Frontal cortex (tissue), 3 donors: ENCODE measurements at regions not wholly inside any gene's neighbourhood (a gene's known extent, or its start where the extent isn't known, plus 50 kb on each side); places are given as distances from the start of the nearest gene placed in this dataset.
"Not testable (repeated sequence)": the region's sequence is repeated elsewhere in the genome, so short reads cannot be mapped to it uniquely, and the experiment has no call there.

Experiments
- DNase-seq, 2 donors: peaks; one replicate each; pipeline ENCODE4 v3.0.0; 2012; ENCODE audit warnings: low spot score in 2 of 2
- FAIRE-seq: peaks from 2 replicates; lab custom pipeline; 2012; peaks lifted over from hg19 to GRCh38; lab: Jason Lieb, UNC
- donor health status: control.
- donor health status: control.
- donor health status: control.

- no peak for DNase-seq
- FAIRE-seq: no peak
These were observed 1676.7 kb downstream of the MRPL39 start for GRCh38 chr21:23930565-23930964.

- FAIRE-seq: not testable (repeated sequence)
These were observed 1680.9 kb downstream of the MRPL39 start for GRCh38 chr21:23926430-23926829.

GRCh38 chr21:23921670-23922418 is 1685.4 kb downstream of the MRPL39 start:
- no peak for DNase-seq
- no peak for FAIRE-seq

More at GRCh38 chr21:23926430-23926829, 1680.9 kb downstream of the MRPL39 start:
- not testable (repeated sequence) for DNase-seq

DNA sequence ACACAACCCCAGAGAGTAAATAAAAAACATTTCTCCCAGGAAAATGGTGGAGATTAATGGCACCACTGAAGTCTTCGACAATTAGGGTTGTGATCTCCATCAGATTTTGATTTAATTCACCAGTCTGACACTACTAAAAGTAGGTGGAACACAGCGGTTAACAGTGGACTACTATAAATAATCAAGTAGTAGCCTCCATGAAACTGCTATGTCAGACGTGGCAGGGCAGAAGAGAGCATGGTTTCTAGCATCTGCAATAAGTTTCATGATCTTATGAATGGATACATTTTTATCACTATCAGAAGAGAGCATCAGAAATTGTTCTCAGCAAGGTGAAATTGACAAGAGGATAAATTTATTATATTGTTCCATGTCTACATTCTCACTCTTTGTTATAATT is 1706.6 kb downstream of the MRPL39 start:
- no peak for FAIRE-seq
- no peak for DNase-seq

DNA sequence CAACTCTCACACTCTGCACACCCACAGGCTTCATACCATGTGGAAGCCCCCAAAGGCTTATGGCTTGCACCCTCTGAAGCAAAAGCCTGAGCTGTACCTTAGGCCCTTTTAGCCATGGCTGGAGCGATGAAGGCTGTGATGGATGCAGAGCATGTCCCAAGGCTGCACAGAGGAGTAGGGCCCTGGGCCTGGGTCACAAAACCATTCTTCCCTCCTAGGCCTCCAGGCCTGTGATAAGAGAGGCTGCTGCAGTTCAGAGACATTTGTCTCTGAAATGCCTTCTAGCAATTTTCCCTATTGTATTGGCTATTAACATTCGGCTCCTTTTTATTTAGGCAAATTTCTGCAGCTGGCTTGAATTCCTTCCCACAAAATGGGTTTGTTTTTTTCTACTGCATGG is 1707.7 kb downstream of the MRPL39 start:
- no peak for DNase-seq
- no peak for FAIRE-seq

- DNase-seq (no peak), FAIRE-seq (no peak)
These were observed 1716.6 kb downstream of the MRPL39 start for GRCh38 chr21:23890652-23891051.

DNA sequence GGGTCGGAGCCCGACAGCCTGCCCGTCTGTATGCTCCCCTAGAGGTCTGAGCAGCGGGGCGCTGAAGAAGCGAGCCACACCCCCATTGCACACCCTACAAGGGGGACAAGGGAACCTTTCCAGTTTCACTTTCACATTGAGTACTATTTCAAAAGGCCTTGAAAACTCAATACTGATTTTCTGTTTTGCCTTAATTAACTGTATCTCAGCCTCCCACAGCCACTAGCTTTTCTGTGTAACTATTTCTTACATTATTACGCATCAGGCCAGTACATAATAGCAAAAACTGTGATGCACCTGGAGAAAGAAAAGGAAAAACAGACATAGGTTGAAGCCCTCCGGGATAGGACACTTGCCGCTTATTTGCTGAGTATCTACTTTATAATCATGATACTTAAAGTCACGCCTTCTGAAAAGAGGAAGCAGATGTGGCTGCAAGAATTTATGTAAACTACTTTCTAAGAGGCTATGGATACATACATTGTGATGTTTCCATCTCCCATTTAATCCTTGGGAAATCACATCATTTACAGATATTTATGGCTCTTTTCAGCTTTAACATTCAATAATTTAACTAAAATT is 1719.5 kb downstream of the MRPL39 start:
- no peak for FAIRE-seq
- DNase-seq: no peak

DNA sequence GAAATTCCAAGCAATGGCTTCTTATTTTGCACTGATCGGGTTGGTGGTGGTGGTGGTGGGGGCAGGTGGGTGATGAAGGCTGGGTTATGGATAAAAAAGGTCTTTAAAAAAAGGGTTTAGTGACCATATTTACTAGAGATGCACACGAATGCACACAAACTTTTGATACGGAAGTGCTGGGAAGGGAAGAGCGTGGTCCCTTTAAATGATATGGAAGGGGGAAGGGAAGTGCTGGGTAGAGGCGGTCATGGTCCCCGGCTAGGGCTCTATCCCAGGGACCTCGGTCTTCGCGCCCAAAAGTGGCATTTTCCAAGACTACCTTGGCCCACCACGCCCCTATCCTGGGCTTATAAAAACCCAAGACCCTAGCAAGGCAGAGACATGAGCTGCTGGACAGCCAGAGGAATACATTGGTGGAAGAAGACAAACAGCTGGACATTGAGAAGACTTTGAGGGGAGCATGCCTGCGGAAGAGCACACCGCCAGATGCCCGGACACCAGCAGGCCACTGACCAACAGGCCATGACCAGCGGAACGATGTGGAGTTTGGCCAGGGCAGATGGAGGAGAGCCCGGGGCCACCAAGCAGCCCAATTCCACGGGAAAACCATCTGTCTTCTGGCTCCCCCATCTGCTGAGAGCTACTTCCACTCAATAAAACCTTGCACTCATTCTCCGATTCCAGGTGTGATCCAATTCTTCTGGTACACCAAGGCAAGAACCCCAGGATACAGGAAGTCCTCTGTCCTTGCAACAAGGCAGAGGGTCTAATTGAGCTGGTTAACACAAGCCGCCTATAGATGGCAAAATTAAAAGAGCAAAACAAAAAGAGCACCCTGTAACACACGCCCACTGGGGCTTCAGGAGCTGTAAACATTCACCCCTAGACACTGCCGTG is 1720.2 kb downstream of the MRPL39 start:
- DNase-seq (no peak), FAIRE-seq (no peak)

- DNase-seq: no peak
- FAIRE-seq: peak; percentile 86
These were observed 1725.5 kb downstream of the MRPL39 start for GRCh38 chr21:23881783-23882182.

- FAIRE-seq (no peak), DNase-seq (no peak)
These were observed 1730.2 kb downstream of the MRPL39 start for GRCh38 chr21:23876925-23877558.

- DNase-seq (no peak), FAIRE-seq (no peak)
These were observed 1733.0 kb downstream of the MRPL39 start for GRCh38 chr21:23874271-23874670.

DNA sequence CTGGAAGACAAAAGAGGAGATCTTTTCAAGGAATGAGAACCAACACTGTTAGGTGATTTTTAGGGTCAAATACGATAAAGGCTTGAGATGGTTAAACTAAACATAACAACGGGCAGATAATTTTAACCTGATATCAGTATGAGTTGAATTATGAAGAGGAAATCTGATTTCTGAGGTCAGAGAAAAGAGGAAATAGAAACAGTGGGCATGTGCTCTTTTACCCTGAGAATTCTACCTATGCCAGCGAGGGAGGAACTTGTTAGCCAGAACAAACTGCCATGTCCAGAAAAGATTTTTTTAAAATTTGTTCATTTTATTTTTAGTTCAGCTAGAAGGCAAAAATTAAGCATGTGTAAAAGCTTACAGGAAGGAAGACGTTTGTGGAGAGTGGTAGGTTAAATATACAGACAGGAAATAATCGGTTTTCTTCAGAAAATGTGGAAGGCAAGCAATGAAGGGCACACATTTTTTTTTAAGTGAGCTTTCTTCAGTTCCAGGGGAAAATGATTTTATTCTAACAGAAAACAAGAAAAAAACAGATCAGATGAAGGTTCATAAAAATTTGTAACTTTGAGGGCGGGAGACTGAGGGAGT is 1745.3 kb downstream of the MRPL39 start:
- FAIRE-seq (no peak), DNase-seq (no peak)

DNA sequence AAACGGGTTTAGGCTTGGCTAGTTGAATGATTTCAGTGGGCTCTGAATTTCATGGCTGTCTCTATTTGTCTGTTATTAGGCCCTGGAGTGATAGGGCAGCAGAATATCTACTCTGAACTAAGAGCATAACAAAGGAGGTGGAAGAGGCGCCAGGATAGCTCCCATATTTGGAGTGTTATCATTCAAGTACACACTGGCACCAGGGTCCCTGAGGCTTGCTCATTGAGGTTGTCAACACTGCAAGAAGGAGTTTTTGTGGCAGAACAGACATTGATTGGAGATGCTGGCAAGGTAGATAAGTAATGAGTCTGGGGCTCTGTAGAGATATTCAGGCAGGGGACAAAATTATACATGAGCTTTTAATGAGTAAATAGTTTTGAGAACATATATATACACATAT is 1748.4 kb downstream of the MRPL39 start:
- DNase-seq (no peak), FAIRE-seq (no peak)

- FAIRE-seq (peak; percentile 34), DNase-seq (peak; percentile 4 to 29)
These were observed 1753.4 kb downstream of the MRPL39 start for GRCh38 chr21:23853796-23854379.

DNA sequence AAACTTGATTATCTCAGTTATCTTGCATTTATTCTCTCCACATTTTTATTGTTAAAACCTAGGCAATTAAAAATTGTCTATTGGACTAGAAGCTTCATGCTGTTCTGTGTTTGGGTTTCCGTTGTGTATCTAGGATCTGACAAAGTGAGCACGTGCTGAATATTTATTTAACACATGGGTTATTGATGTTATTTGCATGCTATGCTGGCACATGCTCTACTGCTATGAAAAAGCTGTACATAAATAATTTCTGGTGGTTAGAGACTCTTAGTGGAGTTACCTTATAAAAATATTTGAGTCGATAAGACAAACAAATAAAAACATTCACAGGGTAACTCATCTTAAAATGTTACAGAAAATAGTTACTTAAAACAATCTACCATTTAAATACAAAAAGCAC is 1769.7 kb downstream of the MRPL39 start:
- no peak for DNase-seq
- FAIRE-seq: no peak

- FAIRE-seq: no peak
- DNase-seq: no peak
These were observed 1784.5 kb downstream of the MRPL39 start for GRCh38 chr21:23822760-23823159.

GRCh38 chr21:23817337-23817736 is 1789.9 kb downstream of the MRPL39 start:
- DNase-seq (no peak), FAIRE-seq (no peak)

DNA sequence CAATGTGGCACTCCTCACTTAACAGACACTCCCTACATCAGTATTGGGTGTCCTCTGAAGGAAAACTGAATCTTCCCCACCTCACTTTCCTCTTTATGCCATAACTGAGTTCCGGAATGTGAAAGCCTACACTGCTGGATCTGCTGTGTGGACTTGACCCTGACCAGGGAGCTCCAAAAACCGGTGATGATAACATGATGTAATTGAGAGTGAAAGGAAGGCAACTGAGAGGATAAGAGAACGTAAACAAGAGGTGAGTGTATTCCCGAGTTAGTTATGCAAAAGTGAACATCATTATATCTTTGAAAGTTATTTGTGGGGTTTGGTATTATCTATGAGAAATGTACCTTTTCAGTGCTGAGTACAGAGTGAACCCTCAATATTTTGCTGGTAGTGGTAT is 1794.8 kb downstream of the MRPL39 start:
- no peak for DNase-seq
- no peak for FAIRE-seq

GRCh38 chr21:23811805-23812204 is 1795.5 kb downstream of the MRPL39 start:
- no peak for FAIRE-seq
- DNase-seq: no peak

GRCh38 chr21:23809573-23809972 is 1797.7 kb downstream of the MRPL39 start:
- no peak for DNase-seq
- FAIRE-seq: no peak
